GM21390 (cell line): ENCODE measurements at regions not wholly inside any gene's neighbourhood (a gene's known extent, or its start where the extent isn't known, plus 50 kb on each side); places are given as distances from the start of the nearest gene placed in this dataset.

ENCODE experiments used
- ATAC-seq: cut with Tn5 transposase; IDR thresholded peaks from one replicate; pipeline ENCODE4 v1.9.1; 2021; ENCODE audit not compliant: unreplicated experiment

- ATAC-seq: no peak
Observed at GRCh38 chr1:9179463-9180110, 50.7 kb upstream of the GPR157 start.

- ATAC-seq: no peak
Observed at GRCh38 chr1:9180111-9180819, 51.4 kb upstream of the GPR157 start.

GRCh38 chr1:9181176-9181906, 52.4 kb upstream of the GPR157 start:
- peak; percentile 49 for ATAC-seq

- no peak for ATAC-seq
Observed at GRCh38 chr1:9181990-9182783, 52.4 kb upstream of the H6PD start.

- ATAC-seq: no peak
Observed at GRCh38 chr1:9182784-9183257, 51.8 kb upstream of the H6PD start.

GRCh38 chr1:9183441-9183840, 51.1 kb upstream of the H6PD start:
- ATAC-seq: no peak

GRCh38 chr1:9183898-9184297, 50.7 kb upstream of the H6PD start:
- no peak for ATAC-seq

- ATAC-seq: no peak
Observed at GRCh38 chr1:9184749-9185148, 49.8 kb upstream of the H6PD start.
